IMR-90 (cell line): ENCODE measurements at regions not wholly inside any gene's neighbourhood (a gene's known extent, or its start where the extent isn't known, plus 50 kb on each side); places are given as distances from the start of the nearest gene placed in this dataset.

Experiments used
- ATAC-seq: fragments of 200-7000 bp; cut with Tn5 transposase; 2 replicates; pipeline ENCODE4 v1.9.1; 2020; ENCODE audit warnings: low read depth, mild to moderate bottlenecking, moderate library complexity
- BruUV-seq: library from RNA; stranded (reverse); fragments of 400-500 nt; replicated peaks from 2 replicates; lab custom pipeline; 2021; lab: Mats Ljungman, UMichigan
- CTCF ChIA-PET: fragments of 300-600 bp; formaldehyde crosslinking; extraction: SDS; loops from one replicate; lab custom pipeline; 2021; ENCODE audit warnings: antibody characterized with exemption; lab: Yijun Ruan, JAX
- POLR2A ChIA-PET: fragments of 300-600 bp; sonication (Branson Sonifier 250); formaldehyde crosslinking; loops from one replicate; lab custom pipeline; 2022; ENCODE audit warnings: antibody characterized with exemption; ENCODE audit not compliant: unreplicated experiment; lab: Charles Lee
- DNase-seq: peaks from one replicate; pipeline ENCODE4 v3.0.0; 2013
- H2AFZ ChIP-seq: replicated peaks from 2 replicates; pipeline ENCODE3; 2013; ENCODE audit warnings: low read length, mild to moderate bottlenecking; ENCODE audit not compliant: poor library complexity
- H2AK5ac ChIP-seq: 2 replicates; pipeline ENCODE4 v1.6.1; 2013; ENCODE audit warnings: low read depth, low read length, inconsistent platforms
- H2AK9ac ChIP-seq: replicated peaks from 2 replicates; pipeline ENCODE3; 2013; ENCODE audit warnings: mild to moderate bottlenecking, low read depth, low read length, moderate library complexity; ENCODE audit not compliant: poor library complexity
- H2BK120ac ChIP-seq: 2 replicates; pipeline ENCODE4 v1.6.1; 2013; ENCODE audit warnings: low read depth, low read length, inconsistent platforms
- H2BK15ac ChIP-seq: 3 replicates; pipeline ENCODE4 v1.6.1; 2013; ENCODE audit warnings: low read depth, low read length, inconsistent platforms
- H2BK20ac ChIP-seq: 2 replicates; pipeline ENCODE4 v1.6.1; 2013; ENCODE audit warnings: low read depth, mild to moderate bottlenecking, inconsistent platforms, low read length, moderate library complexity
- H2BK5ac ChIP-seq: 2 replicates; pipeline ENCODE4 v1.6.1; 2013; ENCODE audit warnings: mild to moderate bottlenecking, low read depth, low read length, inconsistent platforms; ENCODE audit not compliant: poor library complexity, severe bottlenecking
- H3K14ac ChIP-seq: replicated peaks from 2 replicates; pipeline ENCODE4 v1.6.1; 2013; ENCODE audit warnings: low read depth, low read length, inconsistent platforms
- H3K18ac ChIP-seq: 2 replicates; pipeline ENCODE4 v1.6.1; 2013; ENCODE audit warnings: low read depth, low read length, control low read depth
- H3K23ac ChIP-seq: 2 replicates; pipeline ENCODE4 v1.6.1; 2013; ENCODE audit warnings: low read depth, low read length, inconsistent platforms
- H3K27ac ChIP-seq: 2 replicates; pipeline ENCODE4 v1.5.1; 2013; ENCODE audit warnings: mild to moderate bottlenecking, control low read depth, low read length; ENCODE audit not compliant: insufficient read depth
- H3K27me3 ChIP-seq: 2 replicates; pipeline ENCODE4 v1.6.1; 2013; ENCODE audit warnings: low read length; ENCODE audit not compliant: control insufficient read depth, insufficient read depth
- H3K36me3 ChIP-seq: 2 replicates; pipeline ENCODE4 v1.6.1; 2013; ENCODE audit warnings: low read length, mixed read lengths; ENCODE audit not compliant: control insufficient read depth, insufficient read depth
- H3K4ac ChIP-seq: 2 replicates; pipeline ENCODE4 v1.6.1; 2013; ENCODE audit warnings: low read depth, low read length, inconsistent platforms
- H3K4me1 ChIP-seq: 2 replicates; pipeline ENCODE4 v1.6.1; 2013; ENCODE audit warnings: low read length, mixed read lengths; ENCODE audit not compliant: control insufficient read depth, insufficient read depth
- H3K4me2 ChIP-seq: 2 replicates; pipeline ENCODE4 v1.6.1; 2013; ENCODE audit warnings: low read depth, mild to moderate bottlenecking, control low read depth, low read length, moderate library complexity
- H3K4me3 ChIP-seq: 2 replicates; pipeline ENCODE4 v1.5.1; 2013; ENCODE audit warnings: low read depth, mild to moderate bottlenecking, control low read depth, low read length, moderate library complexity; ENCODE audit not compliant: insufficient read depth
- H3K56ac ChIP-seq: 2 replicates; pipeline ENCODE4 v1.6.1; 2013; ENCODE audit warnings: low read length, inconsistent platforms; ENCODE audit not compliant: insufficient read depth; ENCODE audit errors: extremely low read depth
- H3K79me1 ChIP-seq, 2 experiments: 2 replicates each; pipeline ENCODE4 v1.6.1; 2013; ENCODE audit warnings: low read length in 2 of 2, inconsistent platforms in 1 of 2, low read depth in 1 of 2
- H3K9ac ChIP-seq: 2 replicates; pipeline ENCODE4 v1.6.1; 2013; ENCODE audit warnings: low read depth, low read length, control low read depth
- H3K9me1 ChIP-seq: 2 replicates; pipeline ENCODE4 v1.6.1; 2013; ENCODE audit warnings: low read length, inconsistent platforms; ENCODE audit not compliant: insufficient read depth
- H3K9me3 ChIP-seq: 2 replicates; pipeline ENCODE4 v1.6.1; 2013; ENCODE audit warnings: low read length; ENCODE audit not compliant: control insufficient read depth, insufficient read depth
- H4K20me1 ChIP-seq: 2 replicates; pipeline ENCODE4 v1.6.1; 2013; ENCODE audit warnings: low read length, inconsistent platforms; ENCODE audit not compliant: insufficient read depth
- H4K5ac ChIP-seq: 2 replicates; pipeline ENCODE4 v1.6.1; 2013; ENCODE audit warnings: mild to moderate bottlenecking, low read depth, low read length, control low read depth
- H4K8ac ChIP-seq, 2 experiments: 2 replicates each; pipeline ENCODE4 v1.6.1; 2013; ENCODE audit warnings: low read depth in 2 of 2, low read length in 2 of 2, control low read depth in 1 of 2, inconsistent platforms in 1 of 2
- H4K91ac ChIP-seq: 2 replicates; pipeline ENCODE4 v1.6.1; 2013; ENCODE audit warnings: low read depth, low read length, inconsistent platforms; ENCODE audit not compliant: insufficient read depth
- BHLHE40 ChIP-seq: fragments of 150-350 bp; IDR thresholded peaks from 2 replicates; pipeline ENCODE4 v1.6.1; 2016; ENCODE audit warnings: mild to moderate bottlenecking, low read depth, low read length
- CEBPB ChIP-seq: IDR thresholded peaks from 2 replicates; pipeline ENCODE4 v1.6.1; 2012; ENCODE audit warnings: low read depth, low read length, improper control_type of control experiment
- CHD1 ChIP-seq: IDR thresholded peaks from 2 replicates; pipeline ENCODE4 v1.6.1; 2012; ENCODE audit warnings: low read depth, low read length, improper control_type of control experiment
- CTCF ChIP-seq: conservative IDR thresholded peaks from 2 replicates; pipeline ENCODE4 v1.5.1; 2012; ENCODE audit warnings: mild to moderate bottlenecking, low read depth, low read length, improper control_type of control experiment
- ELK1 ChIP-seq: fragments of 150-350 bp; IDR thresholded peaks from 2 replicates; pipeline ENCODE4 v1.6.1; 2016; ENCODE audit warnings: low read depth, mild to moderate bottlenecking, low read length, moderate library complexity, borderline replicate concordance
- FOS ChIP-seq: fragments of 150-350 bp; IDR thresholded peaks from 2 replicates; pipeline ENCODE4 v1.6.1; 2016; ENCODE audit warnings: low read depth, low read length
- MAFK ChIP-seq: IDR thresholded peaks from 2 replicates; pipeline ENCODE4 v1.6.1; 2012; ENCODE audit warnings: low read depth, low read length, improper control_type of control experiment
- MAZ ChIP-seq: IDR thresholded peaks from 2 replicates; pipeline ENCODE4 v1.6.1; 2012; ENCODE audit warnings: low read depth, mild to moderate bottlenecking, low read length, improper control_type of control experiment, moderate library complexity, borderline replicate concordance
- MXI1 ChIP-seq: IDR thresholded peaks from 2 replicates; pipeline ENCODE4 v1.6.1; 2012; ENCODE audit warnings: low read depth, mild to moderate bottlenecking, low read length, moderate library complexity, borderline replicate concordance
- NFE2L2 ChIP-seq: fragments of 150-350 bp; IDR thresholded peaks from 2 replicates; pipeline ENCODE4 v1.6.1; 2016; ENCODE audit warnings: low read depth, mild to moderate bottlenecking, low read length
- POLR2A ChIP-seq: IDR thresholded peaks from 2 replicates; pipeline ENCODE4 v1.6.1; 2012; ENCODE audit warnings: mild to moderate bottlenecking, low read depth, low read length
- RAD21 ChIP-seq: IDR thresholded peaks from 2 replicates; pipeline ENCODE4 v1.6.1; 2012; ENCODE audit warnings: low read length, improper control_type of control experiment
- RCOR1 ChIP-seq: IDR thresholded peaks from 2 replicates; pipeline ENCODE4 v1.6.1; 2012; ENCODE audit warnings: mild to moderate bottlenecking, low read length, improper control_type of control experiment; ENCODE audit not compliant: insufficient replicate concordance
- RFX5 ChIP-seq: IDR thresholded peaks from 2 replicates; pipeline ENCODE4 v1.8.0; 2012; ENCODE audit warnings: low read depth, mild to moderate bottlenecking, low read length, moderate library complexity
- SMC3 ChIP-seq: fragments of 150-350 bp; IDR thresholded peaks from 2 replicates; pipeline ENCODE4 v1.6.1; 2016; ENCODE audit warnings: low read depth, mild to moderate bottlenecking, antibody characterized with exemption, low read length, moderate library complexity
- USF2 ChIP-seq: fragments of 150-350 bp; IDR thresholded peaks from 2 replicates; pipeline ENCODE4 v1.6.1; 2017; ENCODE audit warnings: mild to moderate bottlenecking, antibody characterized with exemption, low read length, low read depth
- WGBS, 2 experiments: methylation state at CpG; one replicate each; pipeline versions ENCODE4 v1.1.5 to v1.1.7; 2013; ENCODE audit warnings: missing lambda C conversion rate in 2 of 2; ENCODE audit not compliant: insufficient read length in 1 of 2; ENCODE audit errors: extremely low coverage in 2 of 2; 5-methylcytosine and 5-hydroxymethylcytosine counted together
- dilution Hi-C: fragments of 300-500 bp; cut with HindIII; formaldehyde crosslinking; loops from one replicate; pipeline ENCODE4 v1.14.3; 2018; ENCODE audit warnings: low sequenced_read_pairs; ENCODE audit not compliant: unreplicated experiment
- in situ Hi-C: fragments of 300-500 bp; cut with MboI; formaldehyde crosslinking; loops from 3 replicates; pipeline ENCODE4 v1.14.3; 2019; ENCODE audit warnings: low sequenced_read_pairs, inconsistent platforms, mixed read lengths
- intact Hi-C: fragments of 100-400 bp; cut with micrococcal nuclease; formaldehyde crosslinking; loops from 2 replicates; pipeline ENCODE4 v1.10.0; 2022

- in situ Hi-C loops: no loop called here
- Histone ChIP-seq H2AFZ (no peak overlapping the region), H3K36me3 (no peaks in the 10 kb centered on the region), H3K4me2 (no peak overlapping the region), H3K4me3 (no peak overlapping the region), H2AK5ac (peak overlapping the region; percentile 81), H4K8ac (peak overlapping the region; percentile 30 to 93; a peak in 3 of 4 replicates), H4K5ac (peak overlapping the region; percentile 92; the same call in 1 of the 2 replicates), H2BK120ac (peak overlapping the region; percentile 100), H2BK5ac (peak overlapping the region; percentile 97), H3K9me1 (peaks cover 22% of the 10 kb centered on the region), H4K20me1 (no peaks in the 10 kb centered on the region), H3K18ac (peak overlapping the region; percentile 93; the same call in 1 of the 2 replicates), H3K4ac (peak overlapping the region; percentile 99), H3K14ac (peak overlapping the region; percentile 96), H3K23ac (peak overlapping the region; percentile 95; the same call in 1 of the 2 replicates), H2BK20ac (peak overlapping the region; percentile 99), H2BK15ac (peak overlapping the region; percentile 99), H3K79me1 (peaks cover 3 to 11% of the 10 kb centered on the region in 2 experiments; a peak in 2 of 4 replicates), H3K27me3 (no peaks in the 10 kb centered on the region), H3K9me3 (no peaks in the 10 kb centered on the region), H2AK9ac (no peak overlapping the region), H3K9ac (no peak overlapping the region), H3K4me1 (peaks cover 19% of the 10 kb centered on the region), H3K27ac (no peak overlapping the region), H3K56ac (no peak overlapping the region), H4K91ac (peak overlapping the region; percentile 94)
- CTCF ChIA-PET: no interaction called here
- WGBS, 2 experiments: no CpG with 5 or more reads among the region's 2 CpGs
- dilution Hi-C loops: no loop called here
- ATAC-seq: no peak
- TF ChIP-seq NFE2L2 (no peak), MAFK (no peak), ELK1 (no peak), MAZ (no peak), USF2 (no peak), CTCF (no peak), CEBPB (no peak), BHLHE40 (no peak), SMC3 (no peak), RAD21 (no peak), RCOR1 (no peak), FOS (no peak), CHD1 (no peak), POLR2A (no peak), MXI1 (no peak), RFX5 (no peak)
- no TSS peak for BruUV-seq
- intact Hi-C loops: no loop called here
- POLR2A ChIA-PET: interaction anchor here (0.6 kb wide), 1 partner anchor 44 kb away, joined by 3 read pairs; no protein-coding TSS in a partner anchor
- DNase-seq: no peak
Measured at GRCh38 chr15:39269352-39269751, 311.5 kb upstream of the THBS1 start.
